ENCODE measurements at regions not wholly inside any gene's neighbourhood (a gene's known extent, or its start where the extent isn't known, plus 50 kb on each side); places are given as distances from the start of the nearest gene placed in this dataset.

GRCh38 chr12:46103559-46104383 lies 113.4 kb upstream of the SCAF11 start:
- TF ChIP-seq CTCF (conservative IDR thresholded peaks at IDR 0.05): no peak
- no peak for TF ChIP-seq ZFX (IDR thresholded peaks at IDR 0.05)

All from C4-2B (cell line).